Glomerular endothelial cell (primary cell): ENCODE measurements at regions not wholly inside any gene's neighbourhood (a gene's known extent, or its start where the extent isn't known, plus 50 kb on each side); places are given as distances from the start of the nearest gene placed in this dataset.

ENCODE experiments used
- DNase-seq: peaks from one replicate; pipeline ENCODE4 v3.0.0-alpha.2; 2011; ENCODE audit warnings: low read depth, low spot score; ENCODE audit errors: extremely low read depth

GRCh38 chr2:111659361-111660333 is 224.3 kb downstream of the ANAPC1 start:
- DNase-seq, result no peak

- DNase-seq, result no peak
Observed at GRCh38 chr2:111660811-111661210, 223.2 kb downstream of the ANAPC1 start.

- no peak for DNase-seq
Observed at GRCh38 chr2:111661286-111661940, 222.6 kb downstream of the ANAPC1 start.

GRCh38 chr2:111662039-111662770 is 221.8 kb downstream of the ANAPC1 start:
- no peak for DNase-seq

GRCh38 chr2:111662771-111663470 is 221.1 kb downstream of the ANAPC1 start:
- no peak for DNase-seq

- DNase-seq, result no peak
Observed at GRCh38 chr2:111663471-111664274, 220.3 kb downstream of the ANAPC1 start.

GRCh38 chr2:111664275-111664850 is 219.6 kb downstream of the ANAPC1 start:
- DNase-seq, result no peak

GRCh38 chr2:111665011-111665410 is 219.0 kb downstream of the ANAPC1 start:
- DNase-seq, result no peak

- no peak for DNase-seq
Observed at GRCh38 chr2:111665551-111666116, 218.4 kb downstream of the ANAPC1 start.

DNA sequence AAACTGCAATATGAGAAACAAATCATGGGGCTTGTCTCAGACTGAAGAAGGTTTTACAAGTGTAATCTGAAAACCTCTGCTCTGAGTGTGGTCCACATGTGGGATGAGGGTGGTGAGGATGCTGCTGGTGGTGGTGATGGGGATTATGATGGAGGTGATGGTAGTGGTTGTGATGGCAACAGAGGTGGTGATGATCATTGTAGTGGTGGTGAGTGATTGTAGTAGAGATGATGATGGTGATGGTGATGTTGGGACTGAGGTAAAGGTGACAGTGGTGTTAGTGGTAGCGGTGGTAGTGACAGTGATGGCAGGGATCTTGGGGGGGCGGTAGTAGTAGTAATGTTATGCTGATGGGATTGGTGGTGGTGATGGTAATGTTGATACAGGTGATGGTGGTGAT is 217.8 kb downstream of the ANAPC1 start:
- no peak for DNase-seq

GRCh38 chr2:111667001-111667400 is 217.0 kb downstream of the ANAPC1 start:
- no peak for DNase-seq

GRCh38 chr2:111667542-111668273 is 216.3 kb downstream of the ANAPC1 start:
- DNase-seq, result peak; percentile 34

- DNase-seq, result no peak
Observed at GRCh38 chr2:111668274-111668616, 215.7 kb downstream of the ANAPC1 start.

GRCh38 chr2:111668741-111669140 is 215.3 kb downstream of the ANAPC1 start:
- no peak for DNase-seq

DNA sequence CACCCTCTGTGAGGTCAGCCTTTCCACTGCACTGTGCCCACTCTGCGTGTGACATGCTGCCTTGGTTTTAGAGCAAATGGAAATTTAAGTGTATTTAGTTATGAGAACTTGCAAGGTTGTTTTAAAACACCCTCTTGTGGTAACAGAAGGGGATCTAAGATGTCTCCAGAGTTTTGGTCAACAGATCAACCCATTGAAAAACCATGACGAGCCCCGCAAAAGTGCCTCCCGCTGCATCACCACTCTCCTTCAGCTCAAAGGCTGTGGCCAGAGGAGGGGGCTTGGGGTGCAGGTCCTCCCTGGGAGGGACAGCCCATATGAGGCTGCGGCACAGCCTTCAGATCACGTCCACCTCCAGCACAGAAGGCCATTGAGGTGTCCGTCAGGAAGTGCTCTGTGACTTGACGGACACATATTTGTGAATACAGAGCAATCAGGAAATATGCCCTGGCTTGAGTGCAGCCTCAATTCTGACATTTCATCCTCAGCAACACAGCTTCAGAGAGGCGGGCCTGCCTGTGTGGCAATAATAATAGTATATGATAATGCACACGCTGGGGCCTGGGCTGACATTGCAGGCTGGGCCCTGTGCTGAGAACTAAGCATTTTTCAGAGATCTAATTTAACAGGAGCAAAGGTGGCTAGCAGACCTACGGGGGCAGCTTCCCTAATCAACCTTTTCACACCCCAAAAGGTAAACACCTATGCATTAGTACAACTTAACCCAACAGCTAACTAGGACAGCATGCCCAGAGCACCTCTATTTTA is 213.9 kb downstream of the ANAPC1 start:
- DNase-seq, result no peak

DNA sequence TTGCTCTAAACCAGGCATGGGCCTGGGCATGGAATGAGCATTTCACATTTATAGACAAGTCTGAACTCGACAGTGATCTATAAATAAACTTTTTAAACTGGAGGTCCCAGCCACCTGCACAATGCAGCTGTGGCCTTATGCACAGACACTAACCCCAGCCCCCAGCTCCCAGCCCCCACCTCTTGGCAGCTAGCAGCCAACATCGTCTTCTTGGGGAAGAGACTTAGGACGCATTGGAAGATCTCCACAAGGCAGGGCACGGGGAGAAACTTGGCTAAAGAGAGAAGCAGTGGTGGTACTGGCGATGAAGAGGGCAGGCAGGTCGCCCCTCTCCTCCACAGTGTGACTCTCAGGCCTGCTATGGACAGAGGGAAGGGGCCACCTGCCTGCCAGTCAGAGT is 213.2 kb downstream of the ANAPC1 start:
- no peak for DNase-seq

DNA sequence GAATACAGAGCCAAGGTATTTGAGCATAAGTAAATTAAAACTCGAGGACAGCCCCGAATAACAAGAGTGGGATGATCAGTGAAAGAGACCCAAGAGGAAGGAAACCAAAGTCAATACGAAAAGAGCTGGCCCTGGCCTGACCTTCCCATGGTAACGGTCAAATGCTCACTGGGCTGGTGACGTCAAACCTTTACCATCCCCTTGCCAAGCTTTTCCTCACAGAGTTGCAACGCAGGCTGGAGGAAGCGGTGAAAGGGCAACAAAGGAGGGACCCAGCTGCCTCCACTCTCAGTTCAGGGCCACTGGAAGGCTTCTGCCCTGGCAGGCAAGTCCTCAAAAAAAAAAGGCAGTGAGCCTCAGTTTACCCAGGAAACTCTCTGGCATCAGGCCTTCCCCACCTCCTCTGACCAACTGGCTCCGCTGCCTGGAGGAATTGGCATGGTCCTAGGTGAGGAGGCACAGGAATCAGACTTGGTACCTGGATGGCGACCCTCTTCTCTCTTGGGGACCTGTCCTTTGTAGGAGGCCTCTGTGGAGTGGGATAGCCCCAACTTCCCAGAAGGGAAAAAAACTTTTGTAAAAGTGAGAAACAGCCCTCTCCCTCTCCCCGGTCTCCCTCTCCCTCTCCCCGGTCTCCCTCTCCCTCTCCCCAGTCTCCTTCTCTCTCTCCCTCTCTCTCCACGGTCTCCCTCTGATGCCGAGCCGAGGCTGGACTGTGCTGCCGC is 212.4 kb downstream of the ANAPC1 start:
- DNase-seq, result peak; percentile 55
